Spleen (tissue), 11 donors: ENCODE measurements at regions not wholly inside any gene's neighbourhood (a gene's known extent, or its start where the extent isn't known, plus 50 kb on each side); places are given as distances from the start of the nearest gene placed in this dataset.
"Not testable (repeated sequence)": the region's sequence is repeated elsewhere in the genome, so short reads cannot be mapped to it uniquely, and the experiment has no call there.

Experiments used
- DNase-seq: peaks from one replicate; pipeline ENCODE4 v3.0.0-alpha.2; 2020
- H3K27ac ChIP-seq, 8 donors: fragments of 200-600 bp; sonication (generic) in 7 of 8; 1 replicate in 4 of 8; 2 replicates in 4 of 8; pipeline versions ENCODE4 v1.5.0 to v1.8.0; 2016 to 2021; ENCODE audit warnings: inconsistent platforms in 4 of 8, mild to moderate bottlenecking in 4 of 8, moderate library complexity in 1 of 8
- H3K27me3 ChIP-seq, 7 donors: fragments of 200-600 bp; sonication (generic) in 6 of 7; replicated peaks in 1 of 7; 1 replicate in 4 of 7; 2 replicates in 3 of 7; pipeline versions ENCODE4 v1.5.0 to v1.8.0; 2016 to 2021; ENCODE audit warnings: inconsistent platforms in 3 of 7, mild to moderate bottlenecking in 1 of 7
- H3K36me3 ChIP-seq, 6 donors: fragments of 200-600 bp; sonication (generic) in 5 of 6; 1 replicate in 4 of 6; 2 replicates in 2 of 6; pipeline versions ENCODE4 v1.5.0 to v1.8.0; 2016 to 2021; ENCODE audit warnings: inconsistent platforms in 2 of 6
- H3K4me1 ChIP-seq, 6 donors: fragments of 200-600 bp; sonication (generic) in 5 of 6; 1 replicate in 3 of 6; 2 replicates in 3 of 6; pipeline versions ENCODE4 v1.5.0 to v1.8.0; 2016 to 2021; ENCODE audit warnings: inconsistent platforms in 3 of 6
- H3K4me3 ChIP-seq, 8 donors: fragments of 200-600 bp; sonication (generic) in 7 of 8; 1 replicate in 4 of 8; 2 replicates in 4 of 8; pipeline versions ENCODE4 v1.5.0 to v1.8.0; 2016 to 2021; ENCODE audit warnings: inconsistent platforms in 4 of 8, mild to moderate bottlenecking in 4 of 8, moderate library complexity in 2 of 8
- H3K9me3 ChIP-seq, 8 donors: fragments of 200-600 bp; sonication (generic) in 7 of 8; 1 replicate in 4 of 8; 2 replicates in 4 of 8; pipeline versions ENCODE4 v1.5.0 to v1.8.0; 2016 to 2021; ENCODE audit warnings: inconsistent platforms in 4 of 8
- POLR2A ChIP-seq, 3 donors: fragments of 450-650 bp; IDR thresholded peaks; one replicate each; pipeline ENCODE4 v1.5.1; 2017; ENCODE audit warnings: antibody characterized with exemption in 3 of 3, mild to moderate bottlenecking in 1 of 3
- POLR2AphosphoS5 ChIP-seq, 3 donors: sonication (generic); formaldehyde crosslinking; IDR thresholded peaks; one replicate each; pipeline ENCODE4 v1.5.1; 2017; ENCODE audit warnings: antibody characterized with exemption in 3 of 3
- WGBS, 5 donors: extraction: QIAGEN DNeasy Blood & Tissue Kit in 3 of 5; methylation state at CpG; one replicate each; pipeline versions ENCODE4 v1.1.5 to v1.1.7; 2013 to 2018; 5-methylcytosine and 5-hydroxymethylcytosine counted together
- intact Hi-C: fragments of 100-400 bp; cut with DNase I; formaldehyde crosslinking; loops from one replicate; pipeline ENCODE4 v1.15.0; 2023; ENCODE audit warnings: low total_unique reads
- TF ChIP-seq, protein P1 (sequence below), 11 experiments: fragments of 200-600 bp in 7 of 11; fragments of 450-650 bp in 4 of 11; sonication (generic) in 4 of 11; IDR thresholded peaks in 8 of 11; conservative IDR thresholded peaks in 3 of 11; 1 replicate in 7 of 11; 2 replicates in 4 of 11; pipeline versions ENCODE4 v1.4.0 to v1.8.0; 2016 to 2021; ENCODE audit warnings: antibody characterized with exemption in 11 of 11, inconsistent platforms in 4 of 11, mild to moderate bottlenecking in 1 of 11
- donor health status: healthy with polysubstance abuse.
- donor health status: DM: no; HTN: no; CAD: no; lungs with moderate emphysema.
- donor health status: DM: no; HTN: no; CAD: no.
- donor health status: Bipolar disorder and iron deficiency.
- donor health status: healthy.
- donor health status: DM: no; HTN: no; CAD: no.
- donor health status: DM: yes; HTN: yes; CAD: no.

DNA sequence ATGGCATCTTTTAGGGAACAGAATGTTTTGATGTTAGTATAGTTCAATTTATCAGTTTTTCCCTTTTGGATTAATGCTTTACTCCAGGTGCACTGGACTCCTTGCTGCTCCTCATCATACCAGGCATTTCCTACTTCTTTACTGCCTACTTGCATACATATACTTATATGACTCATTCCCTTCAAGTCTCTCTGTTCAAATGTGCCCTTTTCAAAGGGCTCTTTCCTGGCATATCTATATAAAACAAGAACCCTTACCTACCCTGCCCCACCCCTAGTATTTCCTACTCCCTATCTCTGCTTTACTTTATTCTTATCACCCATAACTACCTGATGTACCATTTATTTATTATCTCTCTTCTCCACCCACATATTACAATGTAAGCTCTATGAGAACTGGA, 90.6 kb downstream of the CAPZA3 start:
- Histone ChIP-seq H3K27ac (no peak overlapping the region), H3K36me3 (no peaks in the 10 kb centered on the region), H3K4me3 (no peak overlapping the region), H3K9me3 (peaks cover 0 to 19% (median 14%) of the 10 kb centered on the region in 8 donors), H3K27me3 (no peaks in the 10 kb centered on the region), H3K4me1 (no peaks in the 10 kb centered on the region)
- intact Hi-C loops: no loop called here
- DNase-seq: no peak
- TF ChIP-seq POLR2AphosphoS5 (IDR thresholded peaks at IDR 0.05) (no peak), POLR2A (IDR thresholded peaks at IDR 0.05) (no peak)
- TF ChIP-seq, protein P1, sequence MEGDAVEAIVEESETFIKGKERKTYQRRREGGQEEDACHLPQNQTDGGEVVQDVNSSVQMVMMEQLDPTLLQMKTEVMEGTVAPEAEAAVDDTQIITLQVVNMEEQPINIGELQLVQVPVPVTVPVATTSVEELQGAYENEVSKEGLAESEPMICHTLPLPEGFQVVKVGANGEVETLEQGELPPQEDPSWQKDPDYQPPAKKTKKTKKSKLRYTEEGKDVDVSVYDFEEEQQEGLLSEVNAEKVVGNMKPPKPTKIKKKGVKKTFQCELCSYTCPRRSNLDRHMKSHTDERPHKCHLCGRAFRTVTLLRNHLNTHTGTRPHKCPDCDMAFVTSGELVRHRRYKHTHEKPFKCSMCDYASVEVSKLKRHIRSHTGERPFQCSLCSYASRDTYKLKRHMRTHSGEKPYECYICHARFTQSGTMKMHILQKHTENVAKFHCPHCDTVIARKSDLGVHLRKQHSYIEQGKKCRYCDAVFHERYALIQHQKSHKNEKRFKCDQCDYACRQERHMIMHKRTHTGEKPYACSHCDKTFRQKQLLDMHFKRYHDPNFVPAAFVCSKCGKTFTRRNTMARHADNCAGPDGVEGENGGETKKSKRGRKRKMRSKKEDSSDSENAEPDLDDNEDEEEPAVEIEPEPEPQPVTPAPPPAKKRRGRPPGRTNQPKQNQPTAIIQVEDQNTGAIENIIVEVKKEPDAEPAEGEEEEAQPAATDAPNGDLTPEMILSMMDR (IDR thresholded peaks at IDR 0.05 in 8 of 11, conservative IDR thresholded peaks at IDR 0.05 in 3 of 11): no peak

DNA sequence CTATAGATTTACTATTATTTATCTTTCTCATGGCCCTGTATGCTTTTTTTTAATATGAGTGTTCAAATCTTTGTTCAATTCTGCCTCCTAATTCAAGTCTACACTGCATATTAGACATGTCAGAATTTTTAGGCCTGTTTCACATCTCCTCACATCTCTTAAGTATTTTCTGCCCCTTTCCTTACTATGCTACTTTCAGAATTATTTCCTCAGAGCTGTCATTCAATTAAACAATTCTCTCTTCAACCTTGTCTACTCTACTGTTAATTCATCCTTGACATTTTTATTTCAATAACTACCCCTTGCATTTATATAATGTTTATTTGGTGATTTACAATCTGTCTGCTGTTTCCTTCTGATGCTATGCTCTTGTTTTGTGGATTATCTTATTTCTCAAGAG, 91.1 kb downstream of the CAPZA3 start:
- Histone ChIP-seq H3K27ac (no peak overlapping the region), H3K36me3 (no peaks in the 10 kb centered on the region), H3K9me3 (peaks cover 0 to 19% (median 14%) of the 10 kb centered on the region in 8 donors), H3K4me3 (no peak overlapping the region), H3K27me3 (no peaks in the 10 kb centered on the region), H3K4me1 (no peaks in the 10 kb centered on the region)
- intact Hi-C loops: no loop called here
- TF ChIP-seq POLR2AphosphoS5 (IDR thresholded peaks at IDR 0.05) (no peak), POLR2A (IDR thresholded peaks at IDR 0.05) (no peak)
- TF ChIP-seq, protein P1 (IDR thresholded peaks at IDR 0.05 in 8 of 11, conservative IDR thresholded peaks at IDR 0.05 in 3 of 11): no peak
- no peak for DNase-seq

DNA sequence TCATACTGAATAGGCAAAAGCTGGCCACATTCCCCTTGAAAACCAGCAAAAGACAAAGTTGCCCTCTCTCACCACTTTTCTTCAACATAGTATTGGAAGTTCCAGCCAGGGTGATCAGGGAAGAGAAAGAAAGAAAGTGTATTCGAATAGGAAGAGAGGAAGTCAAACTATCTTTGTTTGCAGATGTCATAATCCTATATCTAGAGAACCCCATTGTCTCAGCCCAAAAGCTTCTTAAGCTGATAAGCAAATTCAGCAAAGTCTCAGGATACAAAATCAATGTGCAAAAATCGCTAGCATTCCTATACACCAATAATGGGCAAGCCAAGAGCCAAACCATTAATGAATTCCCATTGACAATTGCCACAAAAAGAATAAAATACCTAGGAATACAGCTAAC, 95.0 kb downstream of the CAPZA3 start:
- H3K4me3 ChIP-seq, intact Hi-C loops, DNase-seq, H3K27me3 ChIP-seq, H3K4me1 ChIP-seq, H3K27ac ChIP-seq, H3K36me3 ChIP-seq: not testable (repeated sequence)
- 63 to 89% (median 73%) methylated on average over 2 of the region's 2 CpGs for WGBS, 5 donors
- peaks cover 0 to 19% (median 14%) of the 10 kb centered on the region in 8 donors for H3K9me3 ChIP-seq

GRCh38 chr12:18837025-18837424, 99.1 kb downstream of the CAPZA3 start:
- WGBS, 5 donors: 69 to 77% (median 75%) methylated on average over 4 of the region's 4 CpGs
- TF ChIP-seq POLR2AphosphoS5 (IDR thresholded peaks at IDR 0.05): no peak
- TF ChIP-seq, protein P1 (IDR thresholded peaks at IDR 0.05 in 8 of 11, conservative IDR thresholded peaks at IDR 0.05 in 3 of 11): no peak
- TF ChIP-seq POLR2A (IDR thresholded peaks at IDR 0.05): no peak
- Histone ChIP-seq H3K27ac (no peak overlapping the region), H3K4me3 (no peak overlapping the region), H3K36me3 (no peaks in the 10 kb centered on the region), H3K9me3 (peaks cover 0 to 9% (median 0%) of the 10 kb centered on the region in 8 donors), H3K27me3 (no peaks in the 10 kb centered on the region), H3K4me1 (no peaks in the 10 kb centered on the region)
- no peak for DNase-seq
- intact Hi-C loops: no loop called here

DNA sequence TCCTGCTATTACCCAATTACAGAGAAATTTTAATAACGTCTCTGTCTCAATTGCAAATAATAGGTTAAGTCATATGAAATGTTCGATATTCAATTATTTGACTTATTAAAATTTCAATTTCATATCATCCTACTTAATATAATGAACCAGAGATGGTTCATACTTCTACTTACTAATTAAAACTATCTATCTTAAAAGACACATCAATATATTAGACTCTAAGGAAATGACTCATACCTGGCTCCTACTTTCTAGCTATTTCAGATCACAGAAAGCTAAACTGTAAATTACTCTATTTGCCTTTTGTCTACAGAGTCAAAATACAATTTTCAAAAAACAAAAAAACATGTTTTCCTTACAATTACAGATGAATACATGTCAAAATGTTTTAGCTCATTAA, 99.6 kb downstream of the CAPZA3 start:
- H3K4me1 ChIP-seq: no peaks in the 10 kb centered on the region
- peaks cover 0 to 9% (median 0%) of the 10 kb centered on the region in 8 donors for H3K9me3 ChIP-seq
- no peaks in the 10 kb centered on the region for H3K27me3 ChIP-seq
- DNase-seq: no peak
- intact Hi-C loops: no loop called here
- TF ChIP-seq POLR2A (IDR thresholded peaks at IDR 0.05) (no peak), POLR2AphosphoS5 (IDR thresholded peaks at IDR 0.05) (no peak)
- TF ChIP-seq, protein P1 (IDR thresholded peaks at IDR 0.05 in 8 of 11, conservative IDR thresholded peaks at IDR 0.05 in 3 of 11): no peak
- no peaks in the 10 kb centered on the region for H3K36me3 ChIP-seq
- H3K4me3 ChIP-seq: no peak overlapping the region
- 67 to 88% (median 72%) methylated on average over 2 of the region's 2 CpGs for WGBS, 5 donors
- H3K27ac ChIP-seq: no peak overlapping the region

DNA sequence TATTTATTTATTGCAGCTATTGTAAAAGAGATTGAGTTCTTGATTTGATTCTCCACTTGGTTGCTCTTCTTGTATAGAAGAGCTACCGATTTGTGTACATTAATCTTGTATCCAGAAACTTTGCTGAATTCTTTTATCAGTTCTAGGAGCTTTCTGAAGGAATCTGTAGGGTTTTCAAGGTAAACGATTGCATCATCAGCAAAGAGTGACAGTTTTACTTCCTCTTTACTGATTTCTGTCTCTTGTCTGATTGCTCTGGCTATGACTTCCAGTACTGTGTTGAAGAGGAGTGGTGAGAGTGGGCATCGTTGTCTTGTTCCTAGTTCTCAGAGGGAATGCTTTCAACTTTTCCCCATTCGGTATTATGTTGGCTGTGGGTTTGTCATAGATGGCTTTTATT, 103.1 kb downstream of the CAPZA3 start:
- H3K27me3 ChIP-seq, H3K36me3 ChIP-seq, DNase-seq, H3K4me1 ChIP-seq, H3K27ac ChIP-seq, intact Hi-C loops, H3K9me3 ChIP-seq, H3K4me3 ChIP-seq: not testable (repeated sequence)
- WGBS, 5 donors: 55 to 74% (median 66%) methylated on average over 4 of the region's 4 CpGs
